MM.1S (cell line): ENCODE measurements at regions not wholly inside any gene's neighbourhood (a gene's known extent, or its start where the extent isn't known, plus 50 kb on each side); places are given as distances from the start of the nearest gene placed in this dataset.

Experiments
- CTCF ChIP-seq: fragments of 300-600 bp; sonication (generic); IDR thresholded peaks from 2 replicates; pipeline ENCODE4 v1.5.1; 2016; ENCODE audit warnings: antibody characterized with exemption, low read length, mixed read lengths
- EZH2 ChIP-seq: fragments of 300-600 bp; sonication (generic); optimal IDR thresholded peaks from 2 replicates; pipeline ENCODE3; 2017; ENCODE audit warnings: low read depth, mild to moderate bottlenecking, antibody characterized with exemption, low read length, mixed read lengths
- EZH2phosphoT487 ChIP-seq: fragments of 300-600 bp; sonication (generic); IDR thresholded peaks from 2 replicates; pipeline ENCODE4 v1.6.1; 2018; ENCODE audit warnings: antibody characterized with exemption, low read length

GRCh38 chr10:4214908-4215307 is 429.9 kb upstream of the KLF6 start:
- TF ChIP-seq CTCF = no peak
- TF ChIP-seq EZH2phosphoT487 = no peak
- no peak for TF ChIP-seq EZH2
